Gastrocnemius medialis (tissue), 4 donors: ENCODE measurements at regions not wholly inside any gene's neighbourhood (a gene's known extent, or its start where the extent isn't known, plus 50 kb on each side); places are given as distances from the start of the nearest gene placed in this dataset.

Experiments
- POLR2A ChIP-seq, 2 donors: fragments of 450-650 bp; IDR thresholded peaks; one replicate each; pipeline ENCODE4 v1.6.1; 2017; ENCODE audit warnings: antibody characterized with exemption in 2 of 2, mild to moderate bottlenecking in 2 of 2, moderate library complexity in 2 of 2
- TF ChIP-seq, protein P1 (sequence below), 5 experiments: fragments of 450-650 bp in 3 of 5; fragments of 200-600 bp in 2 of 5; sonication (generic) in 2 of 5; IDR thresholded peaks in 4 of 5; conservative IDR thresholded peaks in 1 of 5; 1 replicate in 4 of 5; 2 replicates in 1 of 5; pipeline ENCODE4 v1.5.1; 2016 to 2019; ENCODE audit warnings: antibody characterized with exemption in 5 of 5, mild to moderate bottlenecking in 3 of 5, moderate library complexity in 3 of 5

DNA sequence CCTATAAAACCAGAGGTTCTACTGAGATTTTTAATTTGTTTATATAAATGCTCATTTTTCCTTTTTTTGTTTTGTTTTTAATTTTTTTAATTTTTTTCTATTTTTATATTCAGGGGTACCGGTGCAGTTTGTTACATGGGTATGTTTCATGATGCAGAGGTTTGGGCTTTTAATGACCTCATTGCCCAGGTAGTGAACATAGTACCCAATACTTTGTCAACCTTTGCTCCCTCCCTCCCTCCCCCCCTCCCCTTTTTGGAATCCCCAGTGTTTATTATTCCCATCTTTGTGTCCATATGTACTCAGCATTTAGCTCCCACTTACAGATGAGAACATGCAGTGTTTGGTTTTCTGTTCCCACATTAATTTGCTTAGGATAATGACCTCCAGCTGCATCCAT, 94.4 kb upstream of the NEBL start:
- TF ChIP-seq, protein P1, sequence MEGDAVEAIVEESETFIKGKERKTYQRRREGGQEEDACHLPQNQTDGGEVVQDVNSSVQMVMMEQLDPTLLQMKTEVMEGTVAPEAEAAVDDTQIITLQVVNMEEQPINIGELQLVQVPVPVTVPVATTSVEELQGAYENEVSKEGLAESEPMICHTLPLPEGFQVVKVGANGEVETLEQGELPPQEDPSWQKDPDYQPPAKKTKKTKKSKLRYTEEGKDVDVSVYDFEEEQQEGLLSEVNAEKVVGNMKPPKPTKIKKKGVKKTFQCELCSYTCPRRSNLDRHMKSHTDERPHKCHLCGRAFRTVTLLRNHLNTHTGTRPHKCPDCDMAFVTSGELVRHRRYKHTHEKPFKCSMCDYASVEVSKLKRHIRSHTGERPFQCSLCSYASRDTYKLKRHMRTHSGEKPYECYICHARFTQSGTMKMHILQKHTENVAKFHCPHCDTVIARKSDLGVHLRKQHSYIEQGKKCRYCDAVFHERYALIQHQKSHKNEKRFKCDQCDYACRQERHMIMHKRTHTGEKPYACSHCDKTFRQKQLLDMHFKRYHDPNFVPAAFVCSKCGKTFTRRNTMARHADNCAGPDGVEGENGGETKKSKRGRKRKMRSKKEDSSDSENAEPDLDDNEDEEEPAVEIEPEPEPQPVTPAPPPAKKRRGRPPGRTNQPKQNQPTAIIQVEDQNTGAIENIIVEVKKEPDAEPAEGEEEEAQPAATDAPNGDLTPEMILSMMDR (IDR thresholded peaks at IDR 0.05 in 4 of 5, conservative IDR thresholded peaks at IDR 0.05 in 1 of 5) = no peak
- TF ChIP-seq POLR2A (IDR thresholded peaks at IDR 0.05) = no peak
